ENCODE measurements at regions not wholly inside any gene's neighbourhood (a gene's known extent, or its start where the extent isn't known, plus 50 kb on each side); places are given as distances from the start of the nearest gene placed in this dataset.
"Not testable (repeated sequence)": the region's sequence is repeated elsewhere in the genome, so short reads cannot be mapped to it uniquely, and the experiment has no call there.

DNA sequence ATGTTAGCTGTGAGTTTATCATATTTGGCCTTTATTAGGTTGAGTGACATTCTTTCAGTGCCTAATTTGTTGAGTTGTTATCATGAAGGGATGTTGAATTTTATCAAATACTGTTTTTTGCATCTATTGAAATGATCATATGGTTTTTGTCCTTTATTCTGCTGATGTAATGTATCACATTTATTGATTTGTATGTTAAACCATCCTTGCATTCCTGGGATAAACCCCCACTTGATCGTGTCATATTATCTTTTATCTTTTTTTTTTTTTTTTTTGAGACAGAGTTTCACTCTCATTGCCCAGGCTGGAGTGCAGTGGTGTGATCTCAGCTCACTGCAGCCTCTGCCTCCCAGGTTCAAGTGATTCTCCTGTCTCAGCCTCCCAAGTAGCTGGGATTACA, 51.9 kb upstream of the MFGE8 start:
- not testable (repeated sequence) for DNase-seq (ENCODE audit: low spot score)

GRCh38 chr15:88970232-88970631, 57.1 kb upstream of the MFGE8 start:
- no peak for DNase-seq (ENCODE audit: low spot score)

DNA sequence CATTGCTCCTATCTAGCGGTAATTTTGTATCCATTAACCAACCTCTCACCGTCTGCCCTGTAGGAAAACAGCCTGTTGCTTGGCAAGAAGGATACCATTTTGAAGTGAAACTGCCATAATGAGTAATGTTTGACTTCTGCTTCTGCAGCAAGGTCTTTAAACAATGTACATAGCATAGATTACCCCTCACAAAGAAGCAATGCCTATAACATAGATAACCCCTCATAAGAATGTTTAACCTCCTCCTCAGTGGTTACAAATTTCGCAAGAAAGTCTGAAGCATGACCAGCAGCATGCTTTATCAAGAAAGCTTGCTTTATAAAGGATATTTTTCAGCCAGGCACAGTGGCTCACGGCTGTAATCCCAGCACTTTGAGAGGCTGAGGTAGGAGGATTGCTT, 61.2 kb upstream of the MFGE8 start:
- DNase-seq (ENCODE audit: low spot score), result no peak

GRCh38 chr15:88975891-88976290, 62.7 kb upstream of the MFGE8 start:
- no peak for DNase-seq (ENCODE audit: low spot score)

DNA sequence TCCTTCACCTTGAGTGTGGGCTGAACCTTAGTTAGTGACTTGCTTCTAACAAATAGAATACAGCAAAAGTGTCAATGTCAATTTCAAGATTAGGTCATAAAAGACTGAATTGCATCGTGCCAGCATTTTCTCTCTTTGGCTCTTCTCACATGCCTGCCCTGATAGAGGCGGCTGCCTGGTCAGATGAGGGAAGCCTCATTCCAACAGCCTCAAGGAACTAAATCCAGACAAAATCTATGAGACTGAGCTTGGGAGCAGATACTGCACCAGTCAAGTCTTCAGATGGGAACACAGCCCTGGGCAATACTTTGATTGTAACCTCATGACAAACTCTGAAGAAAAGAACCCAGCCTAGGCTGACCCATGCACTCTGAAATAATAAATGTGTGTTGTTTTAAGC, 63.5 kb upstream of the MFGE8 start:
- no peak for DNase-seq (ENCODE audit: low spot score)

DNA sequence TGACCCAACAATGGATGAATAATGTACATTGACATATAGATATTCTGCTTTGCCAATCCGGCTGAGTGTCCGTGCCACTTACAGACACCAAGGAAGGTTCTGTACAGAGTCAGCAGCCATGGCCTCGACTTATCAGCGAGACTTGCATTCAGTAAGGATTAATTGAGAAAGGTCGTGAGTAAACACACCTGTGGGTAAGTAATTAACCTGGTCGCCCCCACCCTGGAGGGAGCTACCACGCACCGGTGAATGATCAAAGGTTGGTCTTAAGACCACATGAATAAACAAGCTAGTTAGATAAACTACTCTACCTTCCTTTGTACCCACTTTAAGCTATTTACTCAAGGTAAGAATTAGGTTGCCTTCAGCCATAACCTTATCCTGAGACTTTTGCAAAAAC, 66.5 kb upstream of the MFGE8 start:
- no peak for DNase-seq (ENCODE audit: low spot score)

- DNase-seq (ENCODE audit: low spot score), result no peak
Observed at GRCh38 chr15:88980498-88980897, 67.3 kb upstream of the MFGE8 start.

DNA sequence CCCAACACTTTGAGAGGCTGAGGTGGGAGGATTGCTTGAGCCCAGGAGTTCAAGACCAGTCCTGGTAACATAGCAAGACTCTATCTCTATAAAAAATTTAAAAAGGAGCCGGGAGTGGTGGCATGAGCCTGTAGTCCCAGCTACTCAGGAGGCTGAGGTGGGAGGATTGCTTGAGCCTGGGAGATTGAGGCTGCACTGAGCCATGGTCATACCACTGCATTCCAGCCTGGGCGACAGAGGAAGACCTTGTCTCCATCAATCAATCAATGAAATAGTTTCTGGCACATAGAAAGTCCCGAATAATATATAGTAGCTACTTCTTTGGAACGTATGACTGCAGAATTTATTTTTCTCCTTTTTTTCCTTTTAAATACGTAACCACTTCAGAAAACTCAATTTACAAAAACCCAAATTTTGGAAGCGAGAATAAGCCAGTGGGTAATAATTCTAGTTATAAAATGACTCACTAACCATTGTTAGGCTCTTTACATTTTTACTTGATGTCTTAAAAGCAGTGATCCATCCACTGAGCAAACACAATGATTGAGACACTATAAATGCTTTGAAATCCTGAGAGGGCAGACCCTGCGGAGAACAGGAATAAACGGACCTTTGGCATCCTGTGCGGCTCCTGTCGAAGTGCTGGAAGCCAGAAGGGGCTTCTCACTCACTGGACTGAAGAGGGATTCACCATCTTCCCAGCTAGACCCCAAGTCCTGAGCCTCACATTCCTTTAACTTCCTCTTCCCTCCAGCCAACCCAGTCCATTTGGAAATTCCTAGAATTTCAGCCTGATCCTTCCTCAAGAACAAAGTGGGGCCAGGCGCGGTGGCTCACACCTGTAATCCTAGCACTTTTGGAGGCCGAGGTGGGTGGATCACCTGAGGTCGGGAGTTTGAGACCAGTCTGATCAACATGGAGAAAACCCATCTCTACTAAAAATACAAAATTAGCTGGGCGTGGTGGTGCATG, 68.4 kb upstream of the MFGE8 start:
- no peak for DNase-seq (ENCODE audit: low spot score)

- no peak for DNase-seq (ENCODE audit: low spot score)
Observed at GRCh38 chr15:88982304-88982945, 69.2 kb upstream of the MFGE8 start.

GRCh38 chr15:88982946-88983342, 69.8 kb upstream of the MFGE8 start:
- DNase-seq (ENCODE audit: low spot score), result no peak

DNA sequence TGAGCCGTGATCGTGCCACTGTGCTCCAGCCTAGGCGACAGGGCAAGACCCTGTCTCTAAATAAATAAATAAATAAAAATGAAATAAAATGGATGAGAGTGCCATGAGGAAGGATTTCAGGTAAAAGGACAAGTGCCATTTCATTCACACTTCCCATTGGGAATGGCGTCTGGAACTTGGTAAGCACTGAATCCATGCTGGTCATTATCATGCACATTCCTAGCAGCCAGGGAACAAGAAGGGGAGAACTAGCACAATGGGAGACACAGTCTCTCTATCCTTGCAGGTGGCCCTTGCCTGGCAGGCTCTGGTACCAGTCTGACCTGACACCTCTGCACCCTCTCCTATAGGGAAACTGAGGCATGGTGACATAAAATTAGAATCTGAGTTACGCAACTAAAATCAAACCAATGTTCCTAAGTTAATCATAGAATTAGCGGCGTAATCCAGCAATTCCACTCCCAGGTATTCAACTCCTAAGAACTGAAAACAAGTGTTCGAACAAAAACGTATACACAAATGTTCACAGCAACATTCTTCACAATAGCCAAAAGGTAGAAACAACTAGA, 70.8 kb upstream of the MFGE8 start:
- DNase-seq (ENCODE audit: low spot score), result no peak

- no peak for DNase-seq (ENCODE audit: low spot score)
Observed at GRCh38 chr15:88985547-88986393, 72.6 kb upstream of the MFGE8 start.

- DNase-seq (ENCODE audit: low spot score), result no peak
Observed at GRCh38 chr15:88986949-88987590, 73.9 kb upstream of the MFGE8 start.

DNA sequence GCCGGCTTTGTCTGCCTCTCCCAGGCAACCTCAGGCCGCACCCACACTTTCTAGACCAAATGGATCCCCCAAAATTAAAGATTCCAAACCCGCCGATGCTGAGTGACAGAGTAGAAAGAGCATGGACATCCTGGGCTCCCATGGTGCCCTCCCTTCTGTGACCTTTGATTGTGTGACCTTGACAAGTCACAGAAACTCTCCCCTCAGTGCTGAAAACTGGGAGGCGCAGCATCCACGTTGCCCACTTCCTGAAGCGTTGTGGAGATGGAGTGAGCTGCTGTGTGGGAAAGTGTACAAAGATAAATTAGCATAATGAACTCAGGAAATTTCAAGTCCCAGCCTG, 74.4 kb upstream of the MFGE8 start:
- no peak for DNase-seq (ENCODE audit: low spot score)

- no peak for DNase-seq (ENCODE audit: low spot score)
Observed at GRCh38 chr15:88987934-88988671, 74.9 kb upstream of the MFGE8 start.

DNA sequence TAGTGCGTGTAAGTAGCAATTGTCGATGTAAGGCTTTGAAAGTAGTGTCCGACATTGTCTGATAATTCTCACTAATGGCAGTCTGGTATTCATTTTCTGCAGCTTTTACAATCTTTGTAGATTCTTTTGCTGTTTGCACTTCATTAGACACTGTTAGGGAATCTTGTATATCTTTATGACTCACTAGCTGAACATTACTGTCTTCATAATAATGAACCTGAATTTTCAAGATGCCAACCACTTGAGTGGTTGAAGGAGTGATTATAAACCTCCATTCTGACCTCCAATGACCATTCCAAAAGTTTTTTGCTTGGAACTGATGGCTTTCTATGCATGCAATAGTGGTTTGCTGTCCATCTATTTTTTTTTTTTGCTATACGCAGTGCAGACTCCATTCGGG, 76.4 kb upstream of the MFGE8 start:
- no peak for DNase-seq (ENCODE audit: low spot score)

DNA sequence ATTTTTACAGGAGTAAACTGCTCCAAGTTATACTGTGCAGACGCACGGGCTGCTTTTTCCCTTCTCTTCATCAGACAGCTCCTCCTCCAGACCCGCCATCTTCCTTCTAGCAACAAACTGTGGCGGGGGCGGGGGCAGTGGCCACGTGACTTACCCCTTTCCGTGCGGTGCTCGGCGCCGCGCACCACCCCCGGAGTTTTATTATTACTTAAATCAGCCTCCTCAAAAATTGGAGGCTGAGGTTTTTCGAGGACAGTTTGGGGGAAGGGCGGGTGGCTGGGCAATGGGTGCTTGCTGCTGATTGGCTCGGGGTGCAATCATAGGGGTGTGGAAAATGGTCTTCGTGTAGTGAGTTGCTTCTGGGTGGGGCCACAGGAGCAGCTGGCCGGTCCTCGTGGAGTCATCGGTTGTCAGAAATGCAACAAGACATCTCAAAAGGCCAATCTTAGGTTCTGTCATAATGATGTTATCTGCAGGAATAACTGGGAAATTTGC, 77.1 kb upstream of the MFGE8 start:
- DNase-seq (ENCODE audit: low spot score), result no peak

DNA sequence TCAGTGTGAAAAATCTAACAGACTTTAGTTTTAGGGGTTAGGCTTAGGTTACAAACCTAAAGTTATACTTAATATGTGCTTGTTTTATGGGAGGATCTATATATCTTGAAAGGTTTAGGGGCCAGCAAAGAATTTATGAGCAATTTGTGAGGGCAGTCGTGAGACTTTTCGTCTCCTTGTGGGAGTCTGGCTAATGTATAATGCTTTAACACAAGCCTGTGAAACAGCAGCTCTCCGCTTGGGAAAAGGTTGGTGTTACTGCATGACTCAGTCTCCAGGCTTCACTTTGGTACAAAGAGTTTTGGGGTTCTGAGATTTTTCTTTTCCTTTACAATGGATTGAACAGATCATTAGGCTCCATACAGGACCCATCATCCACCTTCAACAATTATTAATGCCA, 79.0 kb upstream of the MFGE8 start:
- DNase-seq (ENCODE audit: low spot score), result no peak

GRCh38 chr15:88992912-88993376, 79.8 kb upstream of the MFGE8 start:
- no peak for DNase-seq (ENCODE audit: low spot score)

DNA sequence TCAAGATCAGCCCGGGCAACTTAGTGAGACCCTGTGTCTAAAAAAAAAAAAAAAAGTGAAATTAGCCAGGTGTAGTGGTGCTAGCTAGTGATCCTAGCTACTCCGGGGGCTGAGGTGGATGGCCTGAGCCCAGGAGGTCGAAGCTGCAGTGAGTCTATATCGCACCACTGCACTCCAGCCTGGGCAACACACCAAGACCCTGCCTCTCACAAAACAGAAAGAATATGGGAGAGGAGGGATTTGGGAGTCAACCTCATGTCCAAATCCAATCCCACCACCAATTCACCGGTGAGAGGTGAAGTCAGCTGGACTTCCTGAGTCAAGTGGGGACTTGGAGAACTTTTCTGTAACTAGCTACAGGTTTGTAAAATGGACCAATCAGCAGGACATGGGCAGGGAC, 80.5 kb upstream of the MFGE8 start:
- DNase-seq (ENCODE audit: low spot score), result no peak

GRCh38 chr15:88994286-88994685, 81.1 kb upstream of the MFGE8 start:
- DNase-seq (ENCODE audit: low spot score), result no peak

All from CD4-positive, alpha-beta T cell treated with Interleukin-15 for 4 hours (primary cell).